ENCODE measurements at regions not wholly inside any gene's neighbourhood (a gene's known extent, or its start where the extent isn't known, plus 50 kb on each side); places are given as distances from the start of the nearest gene placed in this dataset.

DNA sequence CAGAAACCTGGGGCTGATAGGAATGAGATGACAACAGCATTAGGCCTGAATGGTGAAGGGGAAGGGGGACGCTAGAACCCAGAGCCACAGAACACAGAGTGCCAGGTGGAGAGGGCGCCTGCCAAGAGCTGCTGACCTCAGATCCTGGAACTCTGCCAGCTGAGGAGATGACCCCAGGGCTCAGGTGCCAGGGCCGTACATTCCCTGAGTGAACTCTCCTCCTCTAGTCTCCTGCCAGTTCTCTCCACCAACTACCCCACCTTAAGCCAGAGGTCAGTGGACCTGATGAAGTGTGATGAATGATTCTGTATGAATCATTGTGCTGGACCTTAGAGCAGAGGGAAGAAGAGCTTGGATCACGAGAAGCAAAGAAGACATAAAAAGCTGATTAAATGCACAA lies 1582.2 kb upstream of the ACVR2A start:
- Histone ChIP-seq H3K4me3 (ENCODE audit: low read length in 3 of 3) (no peak overlapping the region), H3K36me3 (ENCODE audit: control insufficient read depth in 2 of 3, insufficient read depth in 3 of 3, low read length in 3 of 3) (no peaks in the 10 kb centered on the region), H3K9me3 (ENCODE audit: control insufficient read depth in 2 of 3, insufficient read depth in 1 of 3, low read length in 3 of 3) (no peaks in the 10 kb centered on the region), H3K4me1 (ENCODE audit: control insufficient read depth in 2 of 3, insufficient read depth in 2 of 3, low read depth in 1 of 3, low read length in 3 of 3) (no peaks in the 10 kb centered on the region), H3K27me3 (ENCODE audit: control insufficient read depth, insufficient read depth, low read length) (no peaks in the 10 kb centered on the region), H3K27ac (ENCODE audit: low read depth in 2 of 2, low read length in 2 of 2) (no peak overlapping the region), H3K9ac (ENCODE audit: low read length in 3 of 3) (no peak overlapping the region)
- TF ChIP-seq, protein P1, sequence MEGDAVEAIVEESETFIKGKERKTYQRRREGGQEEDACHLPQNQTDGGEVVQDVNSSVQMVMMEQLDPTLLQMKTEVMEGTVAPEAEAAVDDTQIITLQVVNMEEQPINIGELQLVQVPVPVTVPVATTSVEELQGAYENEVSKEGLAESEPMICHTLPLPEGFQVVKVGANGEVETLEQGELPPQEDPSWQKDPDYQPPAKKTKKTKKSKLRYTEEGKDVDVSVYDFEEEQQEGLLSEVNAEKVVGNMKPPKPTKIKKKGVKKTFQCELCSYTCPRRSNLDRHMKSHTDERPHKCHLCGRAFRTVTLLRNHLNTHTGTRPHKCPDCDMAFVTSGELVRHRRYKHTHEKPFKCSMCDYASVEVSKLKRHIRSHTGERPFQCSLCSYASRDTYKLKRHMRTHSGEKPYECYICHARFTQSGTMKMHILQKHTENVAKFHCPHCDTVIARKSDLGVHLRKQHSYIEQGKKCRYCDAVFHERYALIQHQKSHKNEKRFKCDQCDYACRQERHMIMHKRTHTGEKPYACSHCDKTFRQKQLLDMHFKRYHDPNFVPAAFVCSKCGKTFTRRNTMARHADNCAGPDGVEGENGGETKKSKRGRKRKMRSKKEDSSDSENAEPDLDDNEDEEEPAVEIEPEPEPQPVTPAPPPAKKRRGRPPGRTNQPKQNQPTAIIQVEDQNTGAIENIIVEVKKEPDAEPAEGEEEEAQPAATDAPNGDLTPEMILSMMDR (IDR thresholded peaks at IDR 0.05; ENCODE audit: borderline replicate concordance, extremely low read depth, insufficient read depth), result no peak
- FAIRE-seq (no peak), DNase-seq (peak in 1 of 5 donors; percentile 23)
- intact Hi-C loops (cut with DNase I), result no loop called here

DNA sequence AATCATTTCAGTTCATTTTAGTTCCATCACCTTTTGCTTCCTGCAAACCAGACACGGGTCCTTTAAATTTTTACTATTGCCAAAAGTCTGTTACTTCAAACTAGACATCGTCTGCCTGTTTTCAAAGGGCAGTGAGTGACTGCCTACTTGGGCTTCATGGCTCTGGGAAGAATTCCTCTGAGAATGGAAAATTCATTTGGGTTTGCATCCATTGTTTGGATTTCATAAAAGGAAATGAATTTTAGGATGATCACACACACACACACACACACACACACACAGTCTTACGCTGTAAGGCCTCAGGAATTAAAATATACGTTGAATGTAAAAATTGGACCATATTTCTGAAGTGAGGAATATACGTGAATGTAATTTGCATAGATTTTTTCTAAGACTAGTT lies 1584.3 kb upstream of the ACVR2A start:
- H3K27me3 ChIP-seq (ENCODE audit: control insufficient read depth, insufficient read depth, low read length), result no peaks in the 10 kb centered on the region
- H3K4me3 ChIP-seq (ENCODE audit: low read length in 3 of 3), result no peak overlapping the region
- no peak overlapping the region for H3K27ac ChIP-seq (ENCODE audit: low read depth in 2 of 2, low read length in 2 of 2)
- no peaks in the 10 kb centered on the region for H3K4me1 ChIP-seq (ENCODE audit: control insufficient read depth in 2 of 3, insufficient read depth in 2 of 3, low read depth in 1 of 3, low read length in 3 of 3)
- TF ChIP-seq, protein P1 (IDR thresholded peaks at IDR 0.05; ENCODE audit: borderline replicate concordance, extremely low read depth, insufficient read depth), result no peak
- intact Hi-C loops (cut with DNase I), result no loop called here
- no peak overlapping the region for H3K9ac ChIP-seq (ENCODE audit: low read length in 3 of 3)
- FAIRE-seq (no peak), DNase-seq (peak in 1 of 5 donors; percentile 4)
- no peaks in the 10 kb centered on the region for H3K36me3 ChIP-seq (ENCODE audit: control insufficient read depth in 2 of 3, insufficient read depth in 3 of 3, low read length in 3 of 3)
- H3K9me3 ChIP-seq (ENCODE audit: control insufficient read depth in 2 of 3, insufficient read depth in 1 of 3, low read length in 3 of 3), result no peaks in the 10 kb centered on the region

DNA sequence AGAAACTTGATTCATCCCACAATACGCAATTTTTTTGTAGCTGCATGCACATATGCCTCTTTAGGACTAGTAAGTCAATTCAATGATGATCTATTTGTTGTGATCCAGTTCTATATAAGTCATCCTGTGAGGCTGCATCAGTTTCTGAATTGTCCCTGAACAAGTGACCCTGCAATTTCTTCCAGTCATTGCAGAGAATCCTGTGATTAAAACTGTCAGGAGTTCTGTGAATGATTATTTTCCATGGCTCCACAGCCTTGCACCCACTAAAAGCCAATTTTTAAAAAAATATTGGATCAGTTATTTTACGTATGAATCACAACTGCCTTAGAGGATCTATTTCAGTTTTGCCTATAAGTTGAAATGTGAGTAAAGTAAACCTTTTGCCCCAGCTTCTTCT lies 1585.0 kb upstream of the ACVR2A start:
- intact Hi-C loops (cut with DNase I), result no loop called here
- Histone ChIP-seq H3K9me3 (ENCODE audit: control insufficient read depth in 2 of 3, insufficient read depth in 1 of 3, low read length in 3 of 3) (no peaks in the 10 kb centered on the region), H3K9ac (ENCODE audit: low read length in 3 of 3) (no peak overlapping the region), H3K36me3 (ENCODE audit: control insufficient read depth in 2 of 3, insufficient read depth in 3 of 3, low read length in 3 of 3) (no peaks in the 10 kb centered on the region), H3K27ac (ENCODE audit: low read depth in 2 of 2, low read length in 2 of 2) (no peak overlapping the region), H3K4me1 (ENCODE audit: control insufficient read depth in 2 of 3, insufficient read depth in 2 of 3, low read depth in 1 of 3, low read length in 3 of 3) (no peaks in the 10 kb centered on the region), H3K27me3 (ENCODE audit: control insufficient read depth, insufficient read depth, low read length) (no peaks in the 10 kb centered on the region), H3K4me3 (ENCODE audit: low read length in 3 of 3) (no peak overlapping the region)
- TF ChIP-seq, protein P1 (IDR thresholded peaks at IDR 0.05; ENCODE audit: borderline replicate concordance, extremely low read depth, insufficient read depth), result no peak
- DNase-seq (no peak), FAIRE-seq (no peak)

DNA sequence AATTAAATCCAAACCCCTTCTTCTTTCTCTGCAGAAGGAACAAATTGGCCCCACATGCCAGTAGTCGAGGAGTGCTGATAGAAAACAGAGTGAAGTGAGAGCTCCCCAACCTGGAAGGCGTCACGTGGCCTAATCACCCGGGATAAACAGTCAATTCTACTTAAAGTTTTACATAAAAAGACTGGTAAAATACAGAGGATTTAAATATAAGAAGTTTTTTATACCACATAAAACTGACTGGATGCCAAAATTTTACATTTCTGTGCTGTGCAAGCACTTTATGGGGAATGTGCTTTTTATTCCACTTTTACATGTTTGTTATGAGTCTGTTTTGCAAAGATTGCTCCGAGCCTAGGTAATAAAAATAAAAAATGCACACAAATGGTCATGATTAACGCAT lies 1586.8 kb upstream of the ACVR2A start:
- H3K36me3 ChIP-seq (ENCODE audit: control insufficient read depth in 2 of 3, insufficient read depth in 3 of 3, low read length in 3 of 3), result no peaks in the 10 kb centered on the region
- H3K27ac ChIP-seq (ENCODE audit: low read depth in 2 of 2, low read length in 2 of 2), result no peak overlapping the region
- no peaks in the 10 kb centered on the region for H3K27me3 ChIP-seq (ENCODE audit: control insufficient read depth, insufficient read depth, low read length)
- FAIRE-seq (no peak), DNase-seq (no peak)
- H3K4me1 ChIP-seq (ENCODE audit: control insufficient read depth in 2 of 3, insufficient read depth in 2 of 3, low read depth in 1 of 3, low read length in 3 of 3), result no peaks in the 10 kb centered on the region
- TF ChIP-seq, protein P1 (IDR thresholded peaks at IDR 0.05; ENCODE audit: borderline replicate concordance, extremely low read depth, insufficient read depth), result no peak
- no peak overlapping the region for H3K4me3 ChIP-seq (ENCODE audit: low read length in 3 of 3)
- no peaks in the 10 kb centered on the region for H3K9me3 ChIP-seq (ENCODE audit: control insufficient read depth in 2 of 3, insufficient read depth in 1 of 3, low read length in 3 of 3)
- intact Hi-C loops (cut with DNase I), result no loop called here
- no peak overlapping the region for H3K9ac ChIP-seq (ENCODE audit: low read length in 3 of 3)

Measured in kidney (tissue), 13 donors.